PFSK-1 (cell line): ENCODE measurements at regions not wholly inside any gene's neighbourhood (a gene's known extent, or its start where the extent isn't known, plus 50 kb on each side); places are given as distances from the start of the nearest gene placed in this dataset.

Experiments
- FOXP2 ChIP-seq: optimal IDR thresholded peaks from 2 replicates; pipeline ENCODE3; 2011; ENCODE audit warnings: borderline replicate concordance, control low read depth, inconsistent platforms; ENCODE audit not compliant: insufficient read depth; ENCODE audit errors: extremely low read length, extremely low read depth
- POLR2AphosphoS5 ChIP-seq: IDR thresholded peaks from 2 replicates; pipeline ENCODE4 v1.6.1; 2012; ENCODE audit warnings: low read depth, mild to moderate bottlenecking, control low read depth, low read length, moderate library complexity
- REST ChIP-seq, 2 experiments: IDR thresholded peaks; 2 replicates each; pipeline versions ENCODE4 v1.6.1 to v1.8.0; 2011 to 2012; ENCODE audit warnings: low read depth in 2 of 2, low read length in 2 of 2, control low read depth in 1 of 2, inconsistent platforms in 1 of 2, mild to moderate bottlenecking in 1 of 2, moderate library complexity in 1 of 2; ENCODE audit not compliant: insufficient read depth in 1 of 2
- SIN3A ChIP-seq: IDR thresholded peaks from 2 replicates; pipeline ENCODE4 v1.6.1; 2012; ENCODE audit warnings: mild to moderate bottlenecking, low read length, moderate library complexity, borderline replicate concordance; ENCODE audit not compliant: insufficient read depth

GRCh38 chr1:69233463-69233862 lies 334.3 kb upstream of the LRRC7 start:
- no peak for TF ChIP-seq POLR2AphosphoS5
- TF ChIP-seq SIN3A = no peak
- no peak for TF ChIP-seq REST (IDR thresholded peaks at IDR 0.05; ENCODE audit: insufficient read depth in 1 of 2, low read depth in 2 of 2, low read length in 2 of 2)
- no peak for TF ChIP-seq FOXP2
